SK-N-SH treated with all-trans-retinoic acid at 6 μM for 48 hours (cell line): ENCODE measurements at regions not wholly inside any gene's neighbourhood (a gene's known extent, or its start where the extent isn't known, plus 50 kb on each side); places are given as distances from the start of the nearest gene placed in this dataset.

Experiments used
- ARNTL ChIP-seq: fragments of 450-650 bp; formaldehyde crosslinking; IDR thresholded peaks from 2 replicates; pipeline ENCODE4 v1.5.0; 2020; ENCODE audit warnings: low read depth, mild to moderate bottlenecking, moderate library complexity, borderline replicate concordance
- CSDC2 ChIP-seq: fragments of 250-450 bp; sonication (Bioruptor Pico); IDR thresholded peaks from 2 replicates; pipeline ENCODE4 v1.5.0; 2020; ENCODE audit warnings: mild to moderate bottlenecking, moderate library complexity
- ISL1 ChIP-seq: fragments of 250-450 bp; sonication (Bioruptor Pico); IDR thresholded peaks from 2 replicates; pipeline ENCODE4 v2.1.2; 2022; ENCODE audit warnings: mild to moderate bottlenecking, moderate library complexity
- RARB ChIP-seq: fragments of 250-450 bp; sonication (Bioruptor Pico); IDR thresholded peaks from 2 replicates; pipeline ENCODE4 v1.8.0; 2021; ENCODE audit warnings: mild to moderate bottlenecking, moderate library complexity
- ZFP3 ChIP-seq: fragments of 250-450 bp; sonication (Bioruptor Pico); IDR thresholded peaks from 2 replicates; pipeline ENCODE4 v1.5.0; 2020; ENCODE audit warnings: mild to moderate bottlenecking, moderate library complexity
- ZNF565 ChIP-seq: fragments of 450-650 bp; formaldehyde crosslinking; conservative IDR thresholded peaks from 2 replicates; pipeline ENCODE4 v1.5.0; 2020; ENCODE audit warnings: low read depth, mild to moderate bottlenecking, moderate library complexity
- ZNF8 ChIP-seq: fragments of 450-650 bp; formaldehyde crosslinking; IDR thresholded peaks from 2 replicates; pipeline ENCODE4 v1.5.0; 2020; ENCODE audit warnings: mild to moderate bottlenecking, moderate library complexity
- TF ChIP-seq, protein P1 (sequence below): fragments of 250-450 bp; sonication (Bioruptor Pico); IDR thresholded peaks from 2 replicates; pipeline ENCODE4 v1.8.0; 2021; ENCODE audit warnings: low read depth, mild to moderate bottlenecking, moderate library complexity, borderline replicate concordance
- TF ChIP-seq, protein P2 (sequence below): fragments of 250-450 bp; sonication (Bioruptor Pico); IDR thresholded peaks from 2 replicates; pipeline ENCODE4 v1.5.1; 2021; ENCODE audit warnings: mild to moderate bottlenecking, moderate library complexity
- TF ChIP-seq, protein P3 (sequence below): fragments of 250-450 bp; sonication (Bioruptor Pico); IDR thresholded peaks from 2 replicates; pipeline ENCODE4 v1.5.0; 2020; ENCODE audit warnings: mild to moderate bottlenecking, moderate library complexity

DNA sequence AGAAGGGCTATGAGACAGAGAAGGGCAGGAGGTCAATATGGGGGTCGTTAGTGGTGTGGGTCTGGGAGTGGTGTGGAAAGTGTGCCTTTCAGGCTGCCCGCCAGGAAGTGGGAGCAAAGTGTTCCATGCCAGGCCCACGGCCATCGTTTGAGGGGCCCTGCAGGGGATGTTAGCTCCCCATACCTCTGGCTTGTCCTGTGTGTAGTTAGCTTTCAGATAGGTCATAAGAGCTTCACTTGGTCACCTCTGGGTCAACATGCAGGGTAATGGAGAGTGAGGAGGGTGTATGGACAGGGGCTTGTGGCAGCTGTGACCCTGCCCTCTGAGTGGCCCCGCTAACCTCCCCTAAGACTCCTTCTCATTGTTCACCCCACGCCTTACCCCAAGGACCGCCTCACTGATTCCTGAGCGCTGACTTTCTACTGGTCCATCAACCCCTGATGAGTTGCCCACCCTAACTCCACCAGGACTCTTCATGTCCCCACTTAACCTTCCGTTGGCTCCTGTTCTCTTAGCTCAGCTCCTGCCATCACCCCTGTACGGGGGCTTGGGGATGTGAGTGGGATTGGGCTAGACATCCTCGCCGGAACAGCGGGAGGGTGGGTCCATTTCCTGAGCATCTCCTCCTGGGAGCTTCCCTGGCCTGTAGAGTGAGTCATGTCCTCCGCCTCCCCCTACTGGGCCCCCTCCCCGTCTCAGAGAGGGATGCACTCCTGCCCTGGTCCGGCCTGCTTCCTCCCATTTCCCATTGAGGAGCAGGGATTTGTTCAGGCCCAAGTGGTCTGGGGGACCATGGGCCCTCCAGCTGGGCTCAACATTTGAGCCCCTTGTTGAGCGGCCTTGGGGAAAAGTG lies 125.7 kb downstream of the FGF18 start:
- TF ChIP-seq RARB (CRISPR knock-in tag) (no peak), ZFP3 (CRISPR knock-in tag) (no peak), ZNF565 (no peak), ZNF8 (no peak), ISL1 (CRISPR knock-in tag) (no peak), CSDC2 (CRISPR knock-in tag) (no peak), ARNTL (CRISPR knock-in tag) (no peak)
- TF ChIP-seq, protein P1, sequence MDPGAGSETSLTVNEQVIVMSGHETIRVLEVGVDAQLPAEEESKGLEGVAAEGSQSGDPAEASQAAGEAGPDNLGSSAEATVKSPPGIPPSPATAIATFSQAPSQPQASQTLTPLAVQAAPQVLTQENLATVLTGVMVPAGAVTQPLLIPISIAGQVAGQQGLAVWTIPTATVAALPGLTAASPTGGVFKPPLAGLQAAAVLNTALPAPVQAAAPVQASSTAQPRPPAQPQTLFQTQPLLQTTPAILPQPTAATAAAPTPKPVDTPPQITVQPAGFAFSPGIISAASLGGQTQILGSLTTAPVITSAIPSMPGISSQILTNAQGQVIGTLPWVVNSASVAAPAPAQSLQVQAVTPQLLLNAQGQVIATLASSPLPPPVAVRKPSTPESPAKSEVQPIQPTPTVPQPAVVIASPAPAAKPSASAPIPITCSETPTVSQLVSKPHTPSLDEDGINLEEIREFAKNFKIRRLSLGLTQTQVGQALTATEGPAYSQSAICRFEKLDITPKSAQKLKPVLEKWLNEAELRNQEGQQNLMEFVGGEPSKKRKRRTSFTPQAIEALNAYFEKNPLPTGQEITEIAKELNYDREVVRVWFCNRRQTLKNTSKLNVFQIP (CRISPR knock-in tag) = no peak
- TF ChIP-seq, protein P2, sequence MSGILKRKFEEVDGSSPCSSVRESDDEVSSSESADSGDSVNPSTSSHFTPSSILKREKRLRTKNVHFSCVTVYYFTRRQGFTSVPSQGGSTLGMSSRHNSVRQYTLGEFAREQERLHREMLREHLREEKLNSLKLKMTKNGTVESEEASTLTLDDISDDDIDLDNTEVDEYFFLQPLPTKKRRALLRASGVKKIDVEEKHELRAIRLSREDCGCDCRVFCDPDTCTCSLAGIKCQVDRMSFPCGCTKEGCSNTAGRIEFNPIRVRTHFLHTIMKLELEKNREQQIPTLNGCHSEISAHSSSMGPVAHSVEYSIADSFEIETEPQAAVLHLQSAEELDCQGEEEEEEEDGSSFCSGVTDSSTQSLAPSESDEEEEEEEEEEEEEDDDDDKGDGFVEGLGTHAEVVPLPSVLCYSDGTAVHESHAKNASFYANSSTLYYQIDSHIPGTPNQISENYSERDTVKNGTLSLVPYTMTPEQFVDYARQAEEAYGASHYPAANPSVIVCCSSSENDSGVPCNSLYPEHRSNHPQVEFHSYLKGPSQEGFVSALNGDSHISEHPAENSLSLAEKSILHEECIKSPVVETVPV (CRISPR knock-in tag) = no peak
- TF ChIP-seq, protein P3, sequence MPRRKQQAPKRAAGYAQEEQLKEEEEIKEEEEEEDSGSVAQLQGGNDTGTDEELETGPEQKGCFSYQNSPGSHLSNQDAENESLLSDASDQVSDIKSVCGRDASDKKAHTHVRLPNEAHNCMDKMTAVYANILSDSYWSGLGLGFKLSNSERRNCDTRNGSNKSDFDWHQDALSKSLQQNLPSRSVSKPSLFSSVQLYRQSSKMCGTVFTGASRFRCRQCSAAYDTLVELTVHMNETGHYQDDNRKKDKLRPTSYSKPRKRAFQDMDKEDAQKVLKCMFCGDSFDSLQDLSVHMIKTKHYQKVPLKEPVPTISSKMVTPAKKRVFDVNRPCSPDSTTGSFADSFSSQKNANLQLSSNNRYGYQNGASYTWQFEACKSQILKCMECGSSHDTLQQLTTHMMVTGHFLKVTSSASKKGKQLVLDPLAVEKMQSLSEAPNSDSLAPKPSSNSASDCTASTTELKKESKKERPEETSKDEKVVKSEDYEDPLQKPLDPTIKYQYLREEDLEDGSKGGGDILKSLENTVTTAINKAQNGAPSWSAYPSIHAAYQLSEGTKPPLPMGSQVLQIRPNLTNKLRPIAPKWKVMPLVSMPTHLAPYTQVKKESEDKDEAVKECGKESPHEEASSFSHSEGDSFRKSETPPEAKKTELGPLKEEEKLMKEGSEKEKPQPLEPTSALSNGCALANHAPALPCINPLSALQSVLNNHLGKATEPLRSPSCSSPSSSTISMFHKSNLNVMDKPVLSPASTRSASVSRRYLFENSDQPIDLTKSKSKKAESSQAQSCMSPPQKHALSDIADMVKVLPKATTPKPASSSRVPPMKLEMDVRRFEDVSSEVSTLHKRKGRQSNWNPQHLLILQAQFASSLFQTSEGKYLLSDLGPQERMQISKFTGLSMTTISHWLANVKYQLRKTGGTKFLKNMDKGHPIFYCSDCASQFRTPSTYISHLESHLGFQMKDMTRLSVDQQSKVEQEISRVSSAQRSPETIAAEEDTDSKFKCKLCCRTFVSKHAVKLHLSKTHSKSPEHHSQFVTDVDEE (CRISPR knock-in tag) = no peak
